ENCODE measurements at regions not wholly inside any gene's neighbourhood (a gene's known extent, or its start where the extent isn't known, plus 50 kb on each side); places are given as distances from the start of the nearest gene placed in this dataset.

GRCh38 chr3:86782866-86783265 lies 208.1 kb downstream of the VGLL3 start:
- no peak for TF ChIP-seq MXI1 (IDR thresholded peaks at IDR 0.05; ENCODE audit: borderline replicate concordance, low read depth, low read length)
- TF ChIP-seq, protein P1, sequence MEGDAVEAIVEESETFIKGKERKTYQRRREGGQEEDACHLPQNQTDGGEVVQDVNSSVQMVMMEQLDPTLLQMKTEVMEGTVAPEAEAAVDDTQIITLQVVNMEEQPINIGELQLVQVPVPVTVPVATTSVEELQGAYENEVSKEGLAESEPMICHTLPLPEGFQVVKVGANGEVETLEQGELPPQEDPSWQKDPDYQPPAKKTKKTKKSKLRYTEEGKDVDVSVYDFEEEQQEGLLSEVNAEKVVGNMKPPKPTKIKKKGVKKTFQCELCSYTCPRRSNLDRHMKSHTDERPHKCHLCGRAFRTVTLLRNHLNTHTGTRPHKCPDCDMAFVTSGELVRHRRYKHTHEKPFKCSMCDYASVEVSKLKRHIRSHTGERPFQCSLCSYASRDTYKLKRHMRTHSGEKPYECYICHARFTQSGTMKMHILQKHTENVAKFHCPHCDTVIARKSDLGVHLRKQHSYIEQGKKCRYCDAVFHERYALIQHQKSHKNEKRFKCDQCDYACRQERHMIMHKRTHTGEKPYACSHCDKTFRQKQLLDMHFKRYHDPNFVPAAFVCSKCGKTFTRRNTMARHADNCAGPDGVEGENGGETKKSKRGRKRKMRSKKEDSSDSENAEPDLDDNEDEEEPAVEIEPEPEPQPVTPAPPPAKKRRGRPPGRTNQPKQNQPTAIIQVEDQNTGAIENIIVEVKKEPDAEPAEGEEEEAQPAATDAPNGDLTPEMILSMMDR (conservative IDR thresholded peaks at IDR 0.05; ENCODE audit: low read depth, low read length), result no peak
- no peak for TF ChIP-seq POLR2A (IDR thresholded peaks at IDR 0.05; ENCODE audit: low read depth, low read length)
- TF ChIP-seq MAFK (IDR thresholded peaks at IDR 0.05; ENCODE audit: low read depth, low read length), result no peak
- no peak for TF ChIP-seq RAD21 (IDR thresholded peaks at IDR 0.05; ENCODE audit: low read length)
- TF ChIP-seq USF2 (IDR thresholded peaks at IDR 0.05; ENCODE audit: low read depth, low read length), result no peak
- TF ChIP-seq CEBPB (IDR thresholded peaks at IDR 0.05; ENCODE audit: low read depth, low read length), result no peak
- no peak for TF ChIP-seq RCOR1 (IDR thresholded peaks at IDR 0.05; ENCODE audit: insufficient replicate concordance, low read length)
- TF ChIP-seq, protein P2, sequence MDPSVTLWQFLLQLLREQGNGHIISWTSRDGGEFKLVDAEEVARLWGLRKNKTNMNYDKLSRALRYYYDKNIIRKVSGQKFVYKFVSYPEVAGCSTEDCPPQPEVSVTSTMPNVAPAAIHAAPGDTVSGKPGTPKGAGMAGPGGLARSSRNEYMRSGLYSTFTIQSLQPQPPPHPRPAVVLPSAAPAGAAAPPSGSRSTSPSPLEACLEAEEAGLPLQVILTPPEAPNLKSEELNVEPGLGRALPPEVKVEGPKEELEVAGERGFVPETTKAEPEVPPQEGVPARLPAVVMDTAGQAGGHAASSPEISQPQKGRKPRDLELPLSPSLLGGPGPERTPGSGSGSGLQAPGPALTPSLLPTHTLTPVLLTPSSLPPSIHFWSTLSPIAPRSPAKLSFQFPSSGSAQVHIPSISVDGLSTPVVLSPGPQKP (IDR thresholded peaks at IDR 0.05; ENCODE audit: borderline replicate concordance, low read depth, low read length), result no peak
- TF ChIP-seq RFX5 (IDR thresholded peaks at IDR 0.05; ENCODE audit: low read depth, low read length), result no peak
- no peak for TF ChIP-seq CHD1 (IDR thresholded peaks at IDR 0.05; ENCODE audit: low read depth, low read length)
- no peak for TF ChIP-seq FOS (IDR thresholded peaks at IDR 0.05; ENCODE audit: low read depth, low read length)
- no peak for TF ChIP-seq MAZ (IDR thresholded peaks at IDR 0.05; ENCODE audit: borderline replicate concordance, low read depth, low read length)
- no peak for TF ChIP-seq NFE2L2 (IDR thresholded peaks at IDR 0.05; ENCODE audit: low read depth, low read length)
